Retinal pigment epithelial cell (primary cell): ENCODE measurements at regions not wholly inside any gene's neighbourhood (a gene's known extent, or its start where the extent isn't known, plus 50 kb on each side); places are given as distances from the start of the nearest gene placed in this dataset.

Experiments used
- DNase-seq: peaks from one replicate; pipeline ENCODE4 v3.0.0-alpha.2; 2010; ENCODE audit warnings: low read depth
- H3K4me3 ChIP-seq: 2 replicates; pipeline ENCODE4 v1.5.1; 2011; ENCODE audit warnings: mild to moderate bottlenecking, low read length, control low read depth, moderate library complexity
- TF ChIP-seq, protein P1 (sequence below): conservative IDR thresholded peaks from 2 replicates; pipeline ENCODE4 v1.5.1; 2011; ENCODE audit warnings: low read depth, low read length, control low read depth, inconsistent platforms

DNA sequence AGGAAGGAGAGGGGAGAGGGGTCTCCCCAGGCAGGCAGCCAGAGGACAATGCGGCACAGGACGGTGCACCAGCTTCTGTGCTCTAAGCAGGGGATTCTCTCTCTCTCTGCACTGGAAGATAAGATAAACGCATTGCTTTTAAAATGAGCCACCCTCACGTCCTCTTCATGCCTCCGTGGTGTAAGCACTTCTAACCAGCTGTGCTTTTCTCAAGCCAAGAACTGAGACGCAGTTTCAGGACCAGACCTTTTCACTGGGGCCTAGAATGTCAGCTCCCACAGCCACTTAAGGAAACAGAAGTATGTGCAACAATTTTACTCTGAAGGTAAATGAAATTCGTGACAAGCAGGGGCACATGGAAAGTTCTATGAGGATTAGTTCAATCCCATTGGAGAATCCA lies 82.4 kb downstream of the PSMB1 start:
- H3K4me3 ChIP-seq = no peak overlapping the region
- TF ChIP-seq, protein P1, sequence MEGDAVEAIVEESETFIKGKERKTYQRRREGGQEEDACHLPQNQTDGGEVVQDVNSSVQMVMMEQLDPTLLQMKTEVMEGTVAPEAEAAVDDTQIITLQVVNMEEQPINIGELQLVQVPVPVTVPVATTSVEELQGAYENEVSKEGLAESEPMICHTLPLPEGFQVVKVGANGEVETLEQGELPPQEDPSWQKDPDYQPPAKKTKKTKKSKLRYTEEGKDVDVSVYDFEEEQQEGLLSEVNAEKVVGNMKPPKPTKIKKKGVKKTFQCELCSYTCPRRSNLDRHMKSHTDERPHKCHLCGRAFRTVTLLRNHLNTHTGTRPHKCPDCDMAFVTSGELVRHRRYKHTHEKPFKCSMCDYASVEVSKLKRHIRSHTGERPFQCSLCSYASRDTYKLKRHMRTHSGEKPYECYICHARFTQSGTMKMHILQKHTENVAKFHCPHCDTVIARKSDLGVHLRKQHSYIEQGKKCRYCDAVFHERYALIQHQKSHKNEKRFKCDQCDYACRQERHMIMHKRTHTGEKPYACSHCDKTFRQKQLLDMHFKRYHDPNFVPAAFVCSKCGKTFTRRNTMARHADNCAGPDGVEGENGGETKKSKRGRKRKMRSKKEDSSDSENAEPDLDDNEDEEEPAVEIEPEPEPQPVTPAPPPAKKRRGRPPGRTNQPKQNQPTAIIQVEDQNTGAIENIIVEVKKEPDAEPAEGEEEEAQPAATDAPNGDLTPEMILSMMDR = no peak
- no peak for DNase-seq

DNA sequence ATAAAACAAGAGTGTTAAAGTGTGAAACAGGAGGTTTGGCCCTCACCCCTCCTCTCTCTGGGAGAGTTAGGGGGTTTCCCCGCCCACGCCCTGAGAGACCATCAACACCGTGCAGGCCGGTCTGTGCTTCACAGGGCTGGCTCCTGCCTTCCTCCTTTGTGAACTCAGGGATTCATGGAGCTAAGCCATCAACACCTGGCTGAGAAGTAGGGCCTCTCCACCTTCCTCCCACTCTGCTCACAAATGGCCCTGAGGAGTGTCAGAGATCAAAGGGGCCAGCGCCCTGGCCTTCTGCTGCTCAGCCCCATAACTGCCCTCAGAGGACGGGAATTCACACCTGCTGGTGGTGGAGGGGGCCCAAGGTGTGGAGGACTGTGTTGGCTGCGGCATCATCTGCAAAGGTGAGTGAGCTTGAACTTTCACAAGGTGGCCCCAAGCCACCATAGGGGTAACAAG lies 88.6 kb downstream of the PSMB1 start:
- no peak for DNase-seq
- TF ChIP-seq, protein P1 = no peak
- no peak overlapping the region for H3K4me3 ChIP-seq

DNA sequence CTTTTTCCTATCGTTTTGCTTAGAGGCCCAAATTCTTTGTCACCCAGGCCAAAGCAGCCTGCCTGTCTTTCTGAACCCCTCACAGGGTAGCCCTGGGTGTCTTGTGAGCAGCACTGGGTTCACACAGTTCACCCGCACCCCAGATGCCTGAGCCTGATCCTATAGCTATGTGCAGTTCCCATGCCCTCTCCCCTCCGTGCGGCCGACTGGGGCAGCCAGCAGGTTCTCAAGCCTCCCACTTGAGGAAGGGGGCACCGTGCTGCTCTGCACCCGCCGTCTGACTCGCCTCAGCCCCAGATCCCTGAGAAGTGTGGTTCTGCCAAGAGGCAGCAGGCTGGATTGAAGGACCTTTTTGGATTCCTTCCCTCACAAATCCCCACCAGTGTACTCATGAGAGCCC lies 89.0 kb downstream of the PSMB1 start:
- no peak for DNase-seq
- H3K4me3 ChIP-seq = no peak overlapping the region
- TF ChIP-seq, protein P1 = no peak

- DNase-seq = no peak
- TF ChIP-seq, protein P1 = no peak
- H3K4me3 ChIP-seq = no peak overlapping the region
Measured at GRCh38 chr6:170463101-170463721, 89.9 kb downstream of the PSMB1 start.

DNA sequence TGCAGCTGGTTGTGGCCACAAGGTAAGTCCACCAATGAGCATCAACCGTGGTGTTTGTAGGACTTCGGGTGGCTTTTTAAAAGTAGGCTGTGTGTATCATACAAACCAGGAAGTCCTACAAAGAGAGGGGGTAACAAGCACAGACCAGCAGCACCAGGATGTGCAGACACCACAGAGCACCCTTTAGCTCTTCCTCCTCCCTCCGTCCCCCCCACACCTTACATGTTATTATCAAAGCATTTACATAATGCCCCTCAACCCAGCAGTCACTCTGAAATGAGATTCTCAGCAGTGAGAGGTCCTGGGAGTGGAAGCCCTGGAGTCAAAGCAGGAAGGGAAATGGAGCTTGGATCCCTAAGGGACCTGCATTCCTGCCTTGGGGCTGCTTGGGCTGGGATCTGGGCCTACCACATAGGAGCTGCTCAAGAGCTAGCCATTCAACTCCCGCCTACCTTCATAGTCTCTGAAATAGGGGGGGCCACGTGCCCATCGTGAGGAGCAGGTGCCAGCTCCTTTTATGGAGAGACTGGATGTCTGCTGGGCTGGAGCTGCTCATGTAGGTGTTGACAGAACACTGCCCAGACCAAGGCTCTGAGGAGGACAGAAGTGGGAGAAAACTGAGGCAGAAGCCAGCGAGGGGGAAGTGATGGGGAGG lies 90.6 kb downstream of the PSMB1 start:
- TF ChIP-seq, protein P1 = no peak
- DNase-seq = no peak
- H3K4me3 ChIP-seq = no peak overlapping the region

- no peak overlapping the region for H3K4me3 ChIP-seq
- TF ChIP-seq, protein P1 = no peak
- no peak for DNase-seq
Measured at GRCh38 chr6:170461556-170462365, 91.3 kb downstream of the PSMB1 start.
